Lower leg skin (tissue), 3 donors: ENCODE measurements at regions not wholly inside any gene's neighbourhood (a gene's known extent, or its start where the extent isn't known, plus 50 kb on each side); places are given as distances from the start of the nearest gene placed in this dataset.
"Not testable (repeated sequence)": the region's sequence is repeated elsewhere in the genome, so short reads cannot be mapped to it uniquely, and the experiment has no call there.

Experiments used
- POLR2A ChIP-seq, 2 donors: fragments of 450-650 bp; IDR thresholded peaks; one replicate each; pipeline ENCODE4 v1.6.1; 2016 to 2017; ENCODE audit warnings: antibody characterized with exemption in 2 of 2, mild to moderate bottlenecking in 1 of 2, moderate library complexity in 1 of 2
- TF ChIP-seq, protein P1 (sequence below), 3 donors: fragments of 450-650 bp; IDR thresholded peaks; one replicate each; pipeline ENCODE4 v1.5.1; 2016; ENCODE audit warnings: antibody characterized with exemption in 3 of 3, mild to moderate bottlenecking in 3 of 3, moderate library complexity in 2 of 3

- TF ChIP-seq, protein P1, sequence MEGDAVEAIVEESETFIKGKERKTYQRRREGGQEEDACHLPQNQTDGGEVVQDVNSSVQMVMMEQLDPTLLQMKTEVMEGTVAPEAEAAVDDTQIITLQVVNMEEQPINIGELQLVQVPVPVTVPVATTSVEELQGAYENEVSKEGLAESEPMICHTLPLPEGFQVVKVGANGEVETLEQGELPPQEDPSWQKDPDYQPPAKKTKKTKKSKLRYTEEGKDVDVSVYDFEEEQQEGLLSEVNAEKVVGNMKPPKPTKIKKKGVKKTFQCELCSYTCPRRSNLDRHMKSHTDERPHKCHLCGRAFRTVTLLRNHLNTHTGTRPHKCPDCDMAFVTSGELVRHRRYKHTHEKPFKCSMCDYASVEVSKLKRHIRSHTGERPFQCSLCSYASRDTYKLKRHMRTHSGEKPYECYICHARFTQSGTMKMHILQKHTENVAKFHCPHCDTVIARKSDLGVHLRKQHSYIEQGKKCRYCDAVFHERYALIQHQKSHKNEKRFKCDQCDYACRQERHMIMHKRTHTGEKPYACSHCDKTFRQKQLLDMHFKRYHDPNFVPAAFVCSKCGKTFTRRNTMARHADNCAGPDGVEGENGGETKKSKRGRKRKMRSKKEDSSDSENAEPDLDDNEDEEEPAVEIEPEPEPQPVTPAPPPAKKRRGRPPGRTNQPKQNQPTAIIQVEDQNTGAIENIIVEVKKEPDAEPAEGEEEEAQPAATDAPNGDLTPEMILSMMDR (IDR thresholded peaks at IDR 0.05) = not testable (repeated sequence)
- not testable (repeated sequence) for TF ChIP-seq POLR2A (IDR thresholded peaks at IDR 0.05)
Observed at GRCh38 chr7:120014301-120014700, 258.7 kb upstream of the KCND2 start.
